GM18519 (cell line): ENCODE measurements at regions not wholly inside any gene's neighbourhood (a gene's known extent, or its start where the extent isn't known, plus 50 kb on each side); places are given as distances from the start of the nearest gene placed in this dataset.

Source experiments
- ATAC-seq: cut with Tn5 transposase; IDR thresholded peaks from one replicate; pipeline ENCODE4 v1.9.1; 2021; ENCODE audit warnings: mild to moderate bottlenecking, moderate library complexity; ENCODE audit not compliant: unreplicated experiment, low FRiP score

DNA sequence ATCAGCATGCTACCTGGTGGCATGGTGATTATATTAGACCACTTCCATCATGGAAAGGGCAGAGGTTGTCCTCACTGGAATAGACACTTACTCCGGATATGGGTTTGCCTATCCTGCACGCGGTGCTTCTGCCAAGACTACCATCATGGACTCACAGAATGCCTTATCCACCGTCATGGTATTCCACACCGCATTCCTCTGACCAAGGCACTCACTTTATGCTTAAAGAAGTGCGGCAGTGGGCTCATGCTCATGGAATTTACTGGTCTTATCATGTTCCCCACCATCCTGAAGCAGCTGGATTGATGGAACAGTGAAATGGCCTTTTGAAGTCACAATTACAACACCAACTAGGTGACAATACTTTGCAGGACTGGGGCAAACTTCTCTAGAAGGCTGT is 109.2 kb upstream of the DRD2 start:
- no peak for ATAC-seq

DNA sequence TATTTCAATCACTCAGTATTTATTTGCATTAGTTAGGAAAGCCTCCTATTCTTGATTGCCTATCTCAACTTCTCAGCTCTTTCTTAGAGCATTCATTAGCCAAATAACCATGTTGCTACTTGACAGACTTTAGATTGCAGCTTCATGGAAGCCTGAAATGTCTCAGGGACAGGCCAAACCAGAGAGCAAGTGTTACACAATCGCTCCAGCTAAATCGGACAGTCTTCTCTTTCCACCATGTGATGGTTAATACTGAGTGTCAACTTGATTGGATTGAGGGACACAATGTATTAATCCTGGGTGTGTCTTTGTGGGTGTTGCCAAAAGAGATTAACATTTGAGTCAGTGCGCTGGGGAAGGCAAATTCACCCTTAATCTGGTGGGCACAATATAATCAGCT is 106.5 kb upstream of the DRD2 start:
- ATAC-seq: no peak

DNA sequence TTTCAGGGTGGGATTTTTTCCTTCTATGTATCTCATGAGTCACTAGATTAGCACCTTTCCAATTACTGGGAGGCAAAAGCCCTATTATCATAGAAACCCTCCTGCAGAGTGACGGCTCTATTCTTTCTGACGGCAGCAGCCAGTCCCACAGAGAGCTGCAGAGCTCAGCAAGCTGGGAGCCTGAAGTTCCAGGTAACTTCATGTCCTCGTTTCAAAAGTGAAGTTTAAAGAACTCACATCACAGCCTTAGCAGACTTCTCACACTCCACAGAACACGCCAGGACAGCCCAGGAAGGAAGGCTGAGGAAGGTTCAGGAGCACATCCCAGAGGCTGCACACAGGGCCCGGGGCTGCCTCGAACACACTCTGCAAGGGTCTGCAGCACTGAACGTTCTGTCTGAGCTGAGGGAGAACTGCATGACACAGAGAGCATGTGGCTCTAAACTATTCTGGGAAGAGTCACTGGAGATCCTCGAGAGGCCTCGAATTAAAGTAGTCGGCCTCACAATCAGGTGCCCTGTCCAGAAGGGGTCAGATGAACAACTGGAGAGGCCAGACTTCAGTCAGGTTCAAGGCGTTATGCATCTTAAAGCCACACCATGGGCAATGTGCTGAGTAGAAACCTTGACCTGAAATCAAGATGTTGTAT is 104.2 kb upstream of the DRD2 start:
- ATAC-seq: no peak

DNA sequence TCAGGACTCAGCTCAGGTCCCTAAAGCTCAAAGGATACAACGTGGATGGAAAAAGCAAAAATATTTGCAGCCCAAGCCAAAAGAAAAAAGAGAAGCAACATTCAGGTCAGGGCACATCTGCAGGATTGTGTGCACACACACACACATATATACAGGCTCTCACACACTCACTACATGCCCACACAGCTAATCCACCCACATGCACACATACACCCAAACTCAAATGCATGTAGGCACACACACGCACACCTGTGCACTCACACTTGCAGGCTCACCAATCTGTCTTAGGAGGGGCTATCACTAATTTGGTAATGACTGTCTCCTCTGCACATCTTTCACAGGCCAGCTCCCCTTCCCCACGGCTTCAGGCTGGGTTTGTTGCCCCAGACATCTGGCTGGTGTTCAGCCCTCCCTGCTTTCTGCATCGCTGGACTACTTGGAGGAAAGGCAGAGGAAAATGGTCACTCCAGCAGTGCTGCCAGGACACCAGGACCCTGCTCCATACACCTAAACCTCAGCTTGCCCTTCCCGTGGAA is 103.6 kb upstream of the DRD2 start:
- ATAC-seq: no peak

DNA sequence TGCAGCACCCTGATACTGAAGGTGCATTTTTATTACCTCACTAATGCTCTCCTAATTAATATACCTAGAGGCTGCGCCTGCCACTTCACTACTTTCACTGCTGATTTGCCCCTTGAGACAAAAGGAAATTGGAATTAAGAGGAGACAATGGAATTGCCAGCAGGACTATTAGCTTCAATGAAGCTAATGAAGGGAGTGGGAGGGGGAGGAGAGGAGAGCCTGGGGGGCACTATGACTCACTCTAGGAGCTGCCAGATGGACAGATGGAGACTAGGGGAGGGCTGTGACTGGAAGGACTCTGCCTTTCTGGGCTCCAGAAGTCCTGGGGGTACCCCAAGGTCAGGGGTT is 102.8 kb upstream of the DRD2 start:
- no peak for ATAC-seq

DNA sequence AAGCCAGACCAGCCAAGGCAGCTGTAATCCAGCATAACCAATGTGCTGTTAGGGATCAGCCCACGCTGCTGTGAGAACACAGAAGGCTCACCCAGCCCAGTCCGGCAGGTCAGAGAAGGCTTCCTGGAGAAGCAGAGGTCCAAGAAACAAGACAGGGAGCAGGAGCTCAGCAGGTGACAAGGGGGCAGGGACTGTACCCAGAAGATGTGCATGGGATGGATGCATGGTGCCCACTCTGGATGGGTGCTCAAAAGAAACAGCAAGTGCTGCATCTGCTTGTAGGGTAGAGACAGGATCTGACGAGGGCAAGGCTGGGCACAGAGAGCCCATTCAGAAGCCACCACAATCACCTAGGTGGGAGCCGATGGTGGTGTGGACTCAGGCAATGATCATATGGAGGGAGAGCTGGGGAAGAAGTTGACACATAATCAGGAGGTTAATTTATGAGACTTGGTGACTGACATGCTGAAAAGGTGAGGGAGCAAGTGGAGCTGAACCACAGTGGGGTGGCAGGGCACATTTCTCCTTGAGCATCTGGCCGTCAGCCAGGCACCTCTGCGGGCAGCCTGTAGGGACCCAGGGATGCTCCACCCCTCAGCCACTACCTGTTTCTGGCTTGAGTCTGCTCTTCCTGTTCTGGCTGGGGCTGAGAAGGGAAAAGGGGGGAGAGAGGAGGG is 102.3 kb upstream of the DRD2 start:
- ATAC-seq: no peak

DNA sequence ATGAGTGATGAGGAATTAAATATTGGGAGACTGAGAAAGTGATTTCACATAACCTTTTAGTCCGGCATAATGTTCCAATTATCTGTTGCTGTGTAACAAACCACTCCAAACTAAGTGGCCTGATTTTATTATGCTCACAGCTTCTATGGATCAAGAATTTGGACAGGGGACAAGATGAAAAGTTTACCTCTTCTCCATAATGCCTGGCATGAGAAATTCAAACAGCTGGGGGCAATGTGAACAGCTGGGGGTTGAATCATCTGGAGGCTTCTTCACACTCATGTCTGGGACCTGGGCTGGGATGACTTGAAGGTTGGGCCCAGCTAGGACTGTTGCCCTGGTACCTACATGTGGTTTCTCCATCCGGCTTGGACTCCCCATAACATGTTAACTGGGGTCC is 99.4 kb upstream of the DRD2 start:
- no peak for ATAC-seq

DNA sequence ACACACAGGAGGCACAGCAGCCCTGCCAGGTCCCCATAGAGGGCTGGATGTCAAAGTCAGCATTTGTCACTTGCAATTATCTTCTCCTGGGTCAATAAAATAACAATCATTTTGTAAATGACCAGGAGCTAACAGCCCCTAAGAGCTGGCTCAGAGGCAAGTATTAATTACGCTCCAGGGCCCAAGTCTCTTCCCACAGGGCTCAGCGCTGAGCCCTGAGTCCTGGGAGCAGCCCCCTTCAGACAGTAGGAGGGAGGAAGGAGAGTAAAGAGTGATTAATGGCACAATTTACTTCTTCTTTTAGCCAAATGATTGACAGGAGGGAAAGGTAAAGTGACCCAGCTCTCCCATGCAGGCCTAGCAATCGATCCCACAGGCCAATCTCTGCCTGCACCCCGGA is 99.0 kb upstream of the DRD2 start:
- no peak for ATAC-seq

DNA sequence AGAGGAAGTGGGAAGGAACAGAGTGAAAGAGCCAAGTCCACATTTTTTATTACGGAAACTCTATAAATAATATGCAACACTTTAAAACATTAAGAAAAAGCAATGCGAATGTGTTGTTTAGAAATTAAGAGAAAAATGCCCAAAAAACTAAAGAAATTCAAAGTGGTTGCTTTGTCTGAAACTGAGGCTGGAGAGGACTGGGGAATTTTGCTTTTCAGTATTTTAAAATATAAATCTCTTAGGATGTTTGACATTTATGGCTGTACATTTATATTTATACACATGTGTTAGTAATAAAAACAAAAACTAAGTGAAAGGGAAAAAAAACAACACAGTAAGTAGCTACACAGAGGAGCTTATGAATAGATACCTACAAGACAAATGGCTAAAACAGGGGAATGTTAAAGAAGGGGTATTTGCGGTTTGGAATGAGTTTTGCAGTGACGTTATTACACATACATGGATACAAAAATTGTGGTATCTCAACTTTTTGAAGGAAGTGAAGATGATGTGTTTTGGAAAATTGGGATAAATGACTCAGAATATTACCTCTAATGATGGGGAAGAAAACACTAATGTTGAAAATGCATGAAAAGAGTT is 97.0 kb upstream of the DRD2 start:
- no peak for ATAC-seq

DNA sequence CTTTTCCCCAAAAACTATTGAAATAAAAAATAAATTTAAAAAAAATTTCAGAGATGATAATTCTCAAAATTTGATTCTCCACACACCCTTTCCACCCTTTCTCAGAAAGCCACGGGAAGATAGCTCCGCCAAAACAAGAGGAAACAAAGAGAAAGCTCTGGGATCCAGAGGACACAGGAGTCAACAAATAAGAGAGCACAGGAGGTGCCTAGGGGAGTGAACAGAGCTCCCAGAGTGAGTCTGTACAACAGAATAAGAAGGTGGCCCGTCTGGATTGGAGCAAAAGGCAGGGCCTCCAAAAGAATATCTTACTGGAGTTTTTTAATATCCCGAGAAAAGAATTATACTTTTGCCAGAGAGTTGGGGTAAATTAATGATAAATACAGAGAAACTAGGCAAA is 96.3 kb upstream of the DRD2 start:
- no peak for ATAC-seq

DNA sequence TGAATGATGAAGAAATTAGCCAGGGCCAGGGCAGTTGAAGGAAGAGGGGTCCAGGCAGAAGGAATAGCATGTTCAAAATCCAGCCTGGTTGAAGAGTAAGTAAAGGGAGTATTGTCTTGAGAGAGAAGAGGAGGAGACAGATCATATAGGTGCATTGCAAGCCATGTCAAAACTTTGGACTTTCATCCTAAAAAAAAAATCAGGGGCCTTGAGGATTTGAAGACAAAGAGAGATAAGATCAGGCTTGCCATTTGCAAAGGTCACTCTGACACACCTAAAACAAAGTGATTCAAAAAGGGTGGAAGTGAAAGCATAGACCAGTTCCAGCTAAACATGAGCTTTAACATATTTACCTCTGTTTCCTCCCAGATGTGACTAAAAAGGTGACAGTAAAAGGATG is 95.7 kb upstream of the DRD2 start:
- no peak for ATAC-seq

DNA sequence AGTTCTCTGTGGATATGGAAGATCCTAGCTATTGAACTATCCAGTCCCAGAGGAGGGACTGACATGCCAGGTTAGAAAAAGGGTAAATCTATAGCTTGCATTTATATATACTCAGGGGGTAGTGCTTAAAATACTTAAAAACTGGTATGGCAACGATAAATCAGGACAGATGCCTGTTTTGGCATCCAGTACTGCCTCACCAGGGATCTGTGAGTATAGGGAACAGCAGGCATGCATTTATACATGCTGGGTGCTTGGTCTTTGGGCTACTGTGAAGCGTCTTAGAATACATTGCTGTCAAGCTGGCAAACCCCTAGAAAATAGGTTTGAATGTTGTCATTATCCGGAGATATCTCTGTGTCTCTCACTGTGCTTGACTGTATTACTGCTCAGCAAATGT is 94.2 kb upstream of the DRD2 start:
- ATAC-seq: no peak

DNA sequence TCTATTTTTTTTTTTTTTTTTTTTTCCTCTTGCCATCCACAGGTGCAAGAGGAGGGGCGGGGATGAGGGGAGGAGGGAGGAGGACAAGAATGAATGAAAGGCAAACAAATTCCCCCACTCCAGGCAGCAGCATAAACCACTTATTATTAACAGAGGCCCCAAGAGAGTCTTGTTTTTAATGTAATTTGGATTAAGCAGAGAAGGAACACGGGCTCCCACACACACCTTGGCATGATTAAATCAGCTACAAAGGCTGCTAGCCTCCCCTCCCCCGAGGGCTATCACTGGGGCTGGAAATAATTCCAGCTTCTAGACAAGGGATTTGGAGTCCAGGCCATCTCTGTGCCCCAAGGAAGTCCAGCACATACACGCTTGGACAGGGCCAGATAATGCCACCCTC is 93.4 kb upstream of the DRD2 start:
- ATAC-seq: no peak

DNA sequence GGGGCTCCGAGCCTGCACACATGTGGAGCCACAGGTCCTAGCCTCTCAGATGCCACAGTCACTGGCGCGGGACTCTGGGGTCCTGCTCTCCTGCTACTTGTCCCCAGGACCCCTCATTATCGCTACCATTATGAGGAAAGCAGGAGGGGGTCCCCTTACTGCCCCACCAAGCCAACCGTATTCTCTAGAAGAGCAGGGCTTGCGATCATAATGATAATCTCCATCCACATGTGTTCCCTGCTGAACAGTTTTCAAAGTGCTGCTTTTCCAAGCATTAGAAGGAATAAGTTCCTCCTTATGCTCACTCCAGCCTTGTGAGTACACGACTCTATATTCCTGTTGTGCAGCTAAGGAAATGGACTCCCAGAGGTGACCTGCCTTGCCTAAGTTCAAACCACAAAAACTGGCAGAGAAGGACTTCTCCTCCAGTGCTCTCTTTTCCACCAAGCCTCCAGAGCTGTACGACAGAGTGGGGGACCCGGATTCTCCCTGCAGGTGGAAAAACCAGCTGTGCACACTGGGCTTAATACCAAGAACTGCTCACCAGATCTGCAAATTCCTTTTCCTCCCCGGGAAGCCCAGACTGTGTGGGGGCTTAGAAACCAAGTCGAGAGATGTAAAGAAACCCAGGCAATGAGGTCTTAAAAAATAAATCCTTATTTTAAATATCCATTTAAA is 92.8 kb upstream of the DRD2 start:
- no peak for ATAC-seq

DNA sequence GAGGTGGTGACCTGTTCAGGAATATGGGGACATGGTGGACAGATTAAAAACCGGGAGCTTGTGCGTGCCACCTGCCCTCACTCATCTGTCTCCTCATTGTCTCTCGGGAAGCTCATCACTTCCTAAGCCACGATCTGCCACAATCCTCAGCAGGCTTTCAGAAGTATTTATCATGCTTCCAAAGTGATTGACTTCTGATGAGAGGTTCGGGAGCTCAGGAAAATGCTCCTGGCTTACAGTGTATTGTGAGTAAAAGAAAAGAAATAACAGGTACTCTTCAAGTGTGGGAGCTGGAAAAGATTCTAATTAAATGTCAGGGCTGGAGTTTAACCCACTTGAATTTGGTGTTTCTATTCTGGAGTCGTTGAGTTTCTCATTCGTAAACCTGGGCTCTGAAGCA is 91.9 kb upstream of the DRD2 start:
- ATAC-seq: no peak

DNA sequence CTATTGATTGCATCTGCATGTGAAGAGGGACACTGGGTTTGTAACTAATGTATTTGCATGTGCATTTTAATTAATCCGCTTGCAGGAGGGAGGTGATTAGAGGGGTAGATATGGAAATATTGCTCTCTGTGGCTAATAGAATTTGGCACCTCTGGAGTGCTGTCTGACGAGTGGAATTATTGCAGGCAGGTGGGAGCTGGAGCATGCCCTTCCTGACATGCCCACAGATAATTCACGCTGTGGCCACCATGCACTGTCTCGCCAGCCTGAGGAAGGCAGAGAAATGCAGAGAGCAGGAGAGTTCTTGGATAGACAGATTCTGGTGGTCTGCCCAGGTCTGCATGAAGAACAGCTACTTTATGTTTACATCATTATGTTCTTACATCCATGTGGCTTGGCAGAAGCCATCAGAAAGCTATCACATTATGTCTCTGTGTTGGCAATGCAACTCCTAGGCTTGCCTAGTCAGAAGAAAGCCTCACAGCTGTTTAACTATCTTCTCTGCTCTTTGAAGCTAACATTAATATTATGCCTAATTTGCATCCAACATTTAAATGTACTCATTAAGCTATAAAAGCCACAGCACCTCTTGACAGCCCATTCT is 89.4 kb upstream of the DRD2 start:
- ATAC-seq: no peak

DNA sequence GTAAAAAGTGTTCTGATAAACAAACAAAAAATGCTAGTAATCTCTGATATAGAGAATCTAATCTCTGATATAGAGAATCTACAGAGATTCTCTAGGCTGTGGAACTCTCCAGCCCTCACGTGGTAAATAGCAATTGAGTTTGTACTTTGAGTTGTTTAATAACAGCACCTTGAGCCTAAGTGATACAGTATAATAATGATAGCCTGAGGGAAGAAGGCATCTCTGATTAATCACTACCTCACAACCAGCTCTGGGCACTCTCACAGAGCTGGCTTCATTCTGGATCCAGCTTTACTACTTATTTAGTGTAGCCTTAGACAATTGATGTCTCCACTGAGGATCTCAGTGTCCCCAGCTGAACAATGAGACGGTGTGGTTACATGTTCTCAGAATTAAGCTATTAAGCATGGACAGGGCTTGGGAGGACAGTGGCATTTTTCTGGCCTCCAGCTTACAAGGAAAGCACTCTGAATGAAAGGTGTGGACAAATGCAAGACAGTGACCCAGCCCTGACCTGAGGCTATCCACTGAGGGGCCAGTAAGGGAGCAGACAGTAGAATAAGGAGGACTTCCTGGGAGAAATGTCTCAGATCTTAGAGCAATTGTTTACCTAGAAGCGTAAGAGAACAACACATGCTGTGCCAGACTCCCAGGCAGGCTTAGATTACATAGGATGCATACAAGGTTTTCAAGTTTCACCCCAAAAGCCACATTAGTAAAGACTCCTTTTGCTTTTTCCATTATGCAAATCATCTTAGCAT is 88.7 kb upstream of the DRD2 start:
- no peak for ATAC-seq

DNA sequence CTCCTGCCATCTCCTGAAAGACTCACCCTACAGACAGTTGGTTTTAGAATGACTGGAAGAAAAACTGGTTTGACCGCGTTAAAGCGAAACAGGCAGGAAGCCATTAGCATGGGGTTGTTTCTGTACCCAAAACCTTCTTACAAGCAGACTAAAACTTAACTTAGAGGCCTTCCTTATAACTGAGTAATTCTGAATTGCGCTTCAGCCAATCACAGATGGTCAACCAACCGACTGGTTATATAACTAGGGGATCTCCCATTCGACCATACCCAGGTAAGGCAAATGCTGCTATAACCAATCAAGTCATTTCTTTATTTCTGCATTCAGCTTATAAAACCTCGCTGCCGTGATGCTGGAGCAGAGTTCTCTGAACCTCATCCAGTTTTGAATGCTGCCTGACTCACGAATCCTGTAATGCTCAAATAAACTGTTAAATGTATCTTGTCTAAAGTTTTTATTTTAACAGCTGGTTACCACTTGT is 87.8 kb upstream of the DRD2 start:
- ATAC-seq: no peak

DNA sequence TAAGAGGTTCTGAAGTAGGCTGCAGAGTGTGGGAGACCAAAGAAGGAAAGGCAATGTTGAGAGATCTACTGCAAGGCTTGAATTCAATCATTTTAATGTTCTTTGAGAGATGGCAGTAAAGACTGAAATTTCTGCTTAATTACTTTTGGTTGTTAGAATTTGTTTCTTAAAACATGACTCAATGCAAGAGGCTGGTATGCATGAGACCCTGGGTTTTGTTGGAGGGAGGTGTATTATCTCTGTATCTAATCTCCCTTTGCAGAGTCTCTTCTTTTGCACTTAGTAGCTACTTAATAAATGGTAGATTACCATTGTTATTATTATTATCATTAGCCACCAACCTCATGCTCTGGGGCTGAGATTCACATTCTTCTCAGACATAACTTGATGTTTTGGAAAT is 87.4 kb upstream of the DRD2 start:
- no peak for ATAC-seq

DNA sequence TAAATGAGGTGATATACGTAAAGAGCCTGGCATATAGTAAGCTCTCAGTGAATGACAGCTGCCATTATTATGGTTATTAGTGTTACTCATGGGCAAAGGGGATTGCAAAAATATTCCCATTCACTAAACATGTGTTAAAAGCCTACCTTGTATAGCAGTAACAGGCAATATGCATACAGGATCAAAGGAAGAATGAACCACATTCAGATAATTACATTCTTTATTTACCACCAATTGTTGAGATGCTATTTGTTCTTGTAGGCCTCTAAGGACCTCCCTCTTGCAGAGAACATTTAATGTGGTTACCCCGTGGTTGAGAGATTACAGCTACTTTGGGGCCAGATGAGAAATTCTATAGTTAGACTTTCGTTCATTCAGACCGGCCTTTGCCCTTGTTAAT is 82.7 kb upstream of the DRD2 start:
- no peak for ATAC-seq
